GM12878 (cell line): ENCODE measurements at regions not wholly inside any gene's neighbourhood (a gene's known extent, or its start where the extent isn't known, plus 50 kb on each side); places are given as distances from the start of the nearest gene placed in this dataset.

ENCODE experiments used
- ATAC-seq: fragments of 200-7000 bp; cut with Tn5 transposase; 3 replicates; pipeline ENCODE4 v1.9.1; 2020; ENCODE audit warnings: mild to moderate bottlenecking, moderate library complexity
- BruUV-seq: library from RNA; stranded (reverse); fragments of 400-500 nt; replicated peaks from 2 replicates; lab custom pipeline; 2021; lab: Mats Ljungman, UMichigan
- CTCF ChIA-PET: fragments of 300-600 bp; sonication (Branson Sonifier 250); formaldehyde crosslinking; extraction: SDS; loops from one replicate; lab custom pipeline; 2021; ENCODE audit warnings: inconsistent platforms; lab: Yijun Ruan, JAX
- POLR2A ChIA-PET: fragments of 350-600 bp; formaldehyde crosslinking; extraction: SDS; loops from one replicate; lab custom pipeline; 2021; ENCODE audit warnings: inconsistent platforms; lab: Charles Lee
- RAD21 ChIA-PET: fragments of 300-600 bp; sonication (Branson Sonifier 250); formaldehyde crosslinking; loops from one replicate; lab custom pipeline; 2023; ENCODE audit warnings: antibody characterized with exemption; ENCODE audit not compliant: unreplicated experiment; lab: Charles Lee
- SMC1A ChIA-PET: fragments of 300-600 bp; sonication (Branson Sonifier 250); formaldehyde crosslinking; loops from one replicate; lab custom pipeline; 2023; ENCODE audit not compliant: unreplicated experiment, uncharacterized antibody; lab: Charles Lee
- DNase-seq: peaks from one replicate; pipeline ENCODE4 v3.0.0-alpha.2; 2011; ENCODE audit warnings: low read depth, low spot score
- FAIRE-seq: peaks from 3 replicates; lab custom pipeline; 2011; peaks lifted over from hg19 to GRCh38; lab: Jason Lieb, UNC
- H2AFZ ChIP-seq: 2 replicates; pipeline ENCODE4 v1.6.0; 2011; ENCODE audit warnings: low read depth, low read length, control low read depth; ENCODE audit not compliant: control insufficient read depth
- H3K27ac ChIP-seq: 2 replicates; pipeline ENCODE4 v1.5.1; 2011; ENCODE audit warnings: control low read depth; ENCODE audit not compliant: control insufficient read depth, insufficient read depth
- H3K27me3 ChIP-seq, 2 experiments: replicated peaks in 1 of 2; 2 replicates each; pipeline versions ENCODE4 v1.6.0 to v1.6.1; 2011; ENCODE audit warnings: low read length in 1 of 2; ENCODE audit not compliant: control insufficient read depth in 2 of 2, insufficient read depth in 2 of 2
- H3K36me3 ChIP-seq, 2 experiments: 2 replicates each; pipeline ENCODE4 v1.5.1; 2011; ENCODE audit warnings: low read length in 1 of 2; ENCODE audit not compliant: control insufficient read depth in 2 of 2, insufficient read depth in 2 of 2
- H3K4me1 ChIP-seq: 2 replicates; pipeline ENCODE4 v1.6.1; 2011; ENCODE audit warnings: mild to moderate bottlenecking, low read length, moderate library complexity, mixed read lengths; ENCODE audit not compliant: control insufficient read depth, insufficient read depth
- H3K4me2 ChIP-seq: 2 replicates; pipeline ENCODE4 v1.6.0; 2011; ENCODE audit warnings: control low read depth; ENCODE audit not compliant: control insufficient read depth, insufficient read depth
- H3K4me3 ChIP-seq: fragments of 200-600 bp; sonication (generic); 2 replicates; pipeline ENCODE4 v1.5.1; 2016
- H3K79me2 ChIP-seq: 2 replicates; pipeline ENCODE4 v1.6.0; 2011; ENCODE audit warnings: low read length; ENCODE audit not compliant: control insufficient read depth, insufficient read depth
- H3K9ac ChIP-seq: 2 replicates; pipeline ENCODE4 v1.8.0; 2011; ENCODE audit warnings: low read length, control low read depth, mixed read lengths; ENCODE audit not compliant: control insufficient read depth, insufficient read depth
- H3K9me3 ChIP-seq: replicated peaks from 3 replicates; pipeline ENCODE4 v1.5.1; 2011; ENCODE audit warnings: mild to moderate bottlenecking, low read length; ENCODE audit not compliant: control insufficient read depth, insufficient read depth
- H4K20me1 ChIP-seq: 2 replicates; pipeline ENCODE4 v1.6.0; 2011; ENCODE audit not compliant: control insufficient read depth, insufficient read depth
- BRCA1 ChIP-seq: IDR thresholded peaks from 2 replicates; pipeline ENCODE4 v1.6.1; 2011; ENCODE audit warnings: low read depth, low read length, improper control_type of control experiment
- CREB1 ChIP-seq: IDR thresholded peaks from 2 replicates; pipeline ENCODE4 v1.6.1; 2012; ENCODE audit warnings: low read depth, mild to moderate bottlenecking, inconsistent platforms
- ESRRA ChIP-seq: IDR thresholded peaks from 2 replicates; pipeline ENCODE4 v1.6.1; 2012; ENCODE audit warnings: mild to moderate bottlenecking, low read length, improper control_type of control experiment
- IRF4 ChIP-seq: IDR thresholded peaks from 2 replicates; pipeline ENCODE4 v1.6.1; 2011; ENCODE audit warnings: low read depth, low read length
- KDM1A ChIP-seq: fragments of 200-600 bp; sonication (generic); IDR thresholded peaks from 2 replicates; pipeline ENCODE4 v1.6.1; 2016; ENCODE audit warnings: borderline replicate concordance
- MXI1 ChIP-seq: fragments of 150-350 bp; IDR thresholded peaks from 2 replicates; pipeline ENCODE4 v1.6.1; 2011; ENCODE audit warnings: low read depth, mild to moderate bottlenecking, inconsistent platforms, low read length, improper control_type of control experiment
- MYC ChIP-seq: IDR thresholded peaks from 2 replicates; pipeline ENCODE4 v1.6.1; 2011; ENCODE audit warnings: mild to moderate bottlenecking, low read length, moderate library complexity, inconsistent platforms; ENCODE audit not compliant: insufficient read depth, insufficient replicate concordance, insufficient read length, severe bottlenecking
- PAX5 ChIP-seq: IDR thresholded peaks from 2 replicates; pipeline ENCODE4 v1.6.1; 2011; ENCODE audit warnings: low read depth, low read length, borderline replicate concordance
- POLR2AphosphoS5 ChIP-seq: IDR thresholded peaks from 2 replicates; pipeline ENCODE4 v1.6.1; 2011; ENCODE audit warnings: mild to moderate bottlenecking, low read length, inconsistent platforms
- RB1 ChIP-seq: fragments of 450-650 bp; formaldehyde crosslinking; IDR thresholded peaks from 2 replicates; pipeline ENCODE4 v1.6.1; 2017; ENCODE audit warnings: mild to moderate bottlenecking, borderline replicate concordance
- SMARCA5 ChIP-seq: fragments of 450-650 bp; IDR thresholded peaks from 2 replicates; pipeline ENCODE4 v1.6.1; 2017; ENCODE audit warnings: mild to moderate bottlenecking
- SUZ12 ChIP-seq: fragments of 200-600 bp; sonication (generic); IDR thresholded peaks from one replicate; pipeline ENCODE4 v1.6.1; 2018; ENCODE audit warnings: antibody characterized with exemption, mild to moderate bottlenecking; ENCODE audit not compliant: unreplicated experiment
- TCF7 ChIP-seq: IDR thresholded peaks from 2 replicates; pipeline ENCODE4 v1.6.1; 2014; ENCODE audit warnings: antibody characterized with exemption, borderline replicate concordance
- YY1 ChIP-seq: IDR thresholded peaks from 2 replicates; pipeline ENCODE4 v1.6.1; 2011; ENCODE audit warnings: low read depth, mild to moderate bottlenecking, low read length
- ZBTB33 ChIP-seq: fragments of 450-650 bp; IDR thresholded peaks from 2 replicates; pipeline ENCODE4 v1.6.1; 2017; ENCODE audit warnings: mild to moderate bottlenecking
- WGBS: methylation state at CpG from one replicate; pipeline ENCODE4 v1.1.6; 2016; ENCODE audit warnings: low lambda C conversion rate; ENCODE audit not compliant: insufficient replicate concordance, insufficient coverage; ENCODE audit errors: missing lambda C conversion rate; 5-methylcytosine and 5-hydroxymethylcytosine counted together
- in situ Hi-C: fragments of 300-500 bp; cut with MboI; formaldehyde crosslinking; loops from 9 replicates; pipeline ENCODE4 v1.14.3; 2018; ENCODE audit warnings: mixed read lengths
- intact Hi-C: fragments of 100-400 bp; cut with micrococcal nuclease; formaldehyde crosslinking; loops from one replicate; pipeline ENCODE4 v1.14.2; 2022; ENCODE audit not compliant: unreplicated experiment

- no peak for TF ChIP-seq KDM1A
- no peak for TF ChIP-seq SMARCA5
- intact Hi-C loops, result no loop called here
- Histone ChIP-seq H3K9ac (no peak overlapping the region), H3K27ac (no peak overlapping the region), H3K36me3 (no peaks in the 10 kb centered on the region), H3K4me3 (no peak overlapping the region), H3K4me1 (no peaks in the 10 kb centered on the region), H2AFZ (no peak overlapping the region), H3K79me2 (no peaks in the 10 kb centered on the region), H3K4me2 (no peak overlapping the region), H3K9me3 (no peaks in the 10 kb centered on the region; the same call in 2 of the 3 replicates), H4K20me1 (no peaks in the 10 kb centered on the region), H3K27me3 (no peaks in the 10 kb centered on the region)
- CTCF ChIA-PET, result no interaction called here
- WGBS, result 41% methylated on average over 26 of the region's 26 CpGs
- RAD21 ChIA-PET, result no interaction called here
- SMC1A ChIA-PET, result interaction anchor here (0.6 kb wide), 1 partner anchor 161 kb away, joined by 3 read pairs; no protein-coding TSS in a partner anchor
- no TSS peak for BruUV-seq
- in situ Hi-C loops, result no loop called here
- DNase-seq (no peak), FAIRE-seq (no peak), ATAC-seq (no peak)
- POLR2A ChIA-PET, result no interaction called here
Measured at GRCh38 chr9:134525070-134525815, 116.4 kb upstream of the COL5A1 start.

- no peak overlapping the region for H2AFZ ChIP-seq
- H3K4me1 ChIP-seq, result no peaks in the 10 kb centered on the region
- WGBS, result 51% methylated on average over 26 of the region's 26 CpGs
- H4K20me1 ChIP-seq, result no peaks in the 10 kb centered on the region
- BruUV-seq, result no TSS peak
- H3K4me2 ChIP-seq, result no peak overlapping the region
- H3K27ac ChIP-seq, result no peak overlapping the region
- DNase-seq, result no peak
- no peak for FAIRE-seq
- SMC1A ChIA-PET, result interaction anchor here (0.6 kb wide), 1 partner anchor 161 kb away, joined by 3 read pairs; no protein-coding TSS in a partner anchor
- no peak overlapping the region for H3K9ac ChIP-seq
- in situ Hi-C loops (no loop called here), intact Hi-C loops (no loop called here)
- CTCF ChIA-PET, result no interaction called here
- H3K9me3 ChIP-seq, result no peaks in the 10 kb centered on the region; the same call in 2 of the 3 replicates
- no peak overlapping the region for H3K4me3 ChIP-seq
- RAD21 ChIA-PET, result no interaction called here
- no peaks in the 10 kb centered on the region for H3K79me2 ChIP-seq
- H3K36me3 ChIP-seq, result no peaks in the 10 kb centered on the region
- POLR2A ChIA-PET, result no interaction called here
- ATAC-seq, result no peak
- H3K27me3 ChIP-seq, result no peaks in the 10 kb centered on the region
- TF ChIP-seq IRF4 (no peak), BRCA1 (no peak), MYC (no peak), MXI1 (no peak), RB1 (no peak), PAX5 (no peak), SUZ12 (no peak), ZBTB33 (no peak), CREB1 (no peak), TCF7 (no peak), ESRRA (no peak), POLR2AphosphoS5 (no peak), YY1 (no peak)
Measured at GRCh38 chr9:134525841-134526583, 115.6 kb upstream of the COL5A1 start.
